ENCODE measurements at regions not wholly inside any gene's neighbourhood (a gene's known extent, or its start where the extent isn't known, plus 50 kb on each side); places are given as distances from the start of the nearest gene placed in this dataset.
"Not testable (repeated sequence)": the region's sequence is repeated elsewhere in the genome, so short reads cannot be mapped to it uniquely, and the experiment has no call there.

- DNase-seq = no peak
Observed at GRCh38 chr21:28221984-28222383, 770.7 kb downstream of the LTN1 start.

GRCh38 chr21:28220680-28221079 is 772.0 kb downstream of the LTN1 start:
- DNase-seq = no peak

GRCh38 chr21:28216976-28217523 is 775.6 kb downstream of the LTN1 start:
- DNase-seq = no peak

- DNase-seq = no peak
Observed at GRCh38 chr21:28215214-28215954, 777.3 kb downstream of the LTN1 start.

GRCh38 chr21:28214786-28215185 is 777.9 kb downstream of the LTN1 start:
- no peak for DNase-seq

GRCh38 chr21:28213261-28213660 is 779.4 kb downstream of the LTN1 start:
- DNase-seq = no peak

- no peak for DNase-seq
Observed at GRCh38 chr21:28212061-28212460, 780.6 kb downstream of the LTN1 start.

- no peak for DNase-seq
Observed at GRCh38 chr21:28207436-28208173, 785.1 kb downstream of the LTN1 start.

- peak; percentile 7 for DNase-seq
Observed at GRCh38 chr21:28200726-28201125, 792.0 kb downstream of the LTN1 start.

GRCh38 chr21:28196981-28197380 is 795.7 kb downstream of the LTN1 start:
- DNase-seq = no peak

- no peak for DNase-seq
Observed at GRCh38 chr21:28193189-28193588, 799.5 kb downstream of the LTN1 start.

GRCh38 chr21:28186604-28187003 is 806.1 kb downstream of the LTN1 start:
- no peak for DNase-seq

- no peak for DNase-seq
Observed at GRCh38 chr21:28181730-28182129, 810.9 kb downstream of the LTN1 start.

- no peak for DNase-seq
Observed at GRCh38 chr21:28179136-28179535, 813.5 kb downstream of the LTN1 start.

GRCh38 chr21:28177124-28177523 is 815.6 kb downstream of the LTN1 start:
- no peak for DNase-seq

GRCh38 chr21:28174701-28175100 is 818.0 kb downstream of the LTN1 start:
- DNase-seq = no peak

GRCh38 chr21:28174006-28174405 is 818.7 kb downstream of the LTN1 start:
- no peak for DNase-seq

GRCh38 chr21:28172376-28172775 is 820.3 kb downstream of the LTN1 start:
- no peak for DNase-seq

GRCh38 chr21:28167366-28167765 is 825.3 kb downstream of the LTN1 start:
- no peak for DNase-seq

GRCh38 chr21:28164519-28164918 is 828.2 kb downstream of the LTN1 start:
- not testable (repeated sequence) for DNase-seq

GRCh38 chr21:28162052-28162451 is 830.6 kb downstream of the LTN1 start:
- DNase-seq = not testable (repeated sequence)

- DNase-seq = no peak
Observed at GRCh38 chr21:28160378-28160777, 832.3 kb downstream of the LTN1 start.

- no peak for DNase-seq
Observed at GRCh38 chr21:28159396-28159795, 833.3 kb downstream of the LTN1 start.

- DNase-seq = no peak
Observed at GRCh38 chr21:28156590-28156989, 836.1 kb downstream of the LTN1 start.

Measured in KG1 (cell line).